Suprapubic skin (tissue), 3 donors: ENCODE measurements at regions not wholly inside any gene's neighbourhood (a gene's known extent, or its start where the extent isn't known, plus 50 kb on each side); places are given as distances from the start of the nearest gene placed in this dataset.

Experiments
- CTCF ChIP-seq, 2 donors: fragments of 200-600 bp in 1 of 2; fragments of 450-650 bp in 1 of 2; sonication (generic) in 1 of 2; IDR thresholded peaks; one replicate each; pipeline ENCODE4 v1.5.1; 2016 to 2019; ENCODE audit warnings: antibody characterized with exemption in 2 of 2, mild to moderate bottlenecking in 1 of 2, moderate library complexity in 1 of 2
- POLR2A ChIP-seq, 2 donors: fragments of 450-650 bp; IDR thresholded peaks; one replicate each; pipeline ENCODE4 v1.6.1; 2017; ENCODE audit warnings: antibody characterized with exemption in 2 of 2, mild to moderate bottlenecking in 2 of 2, moderate library complexity in 2 of 2

GRCh38 chr6:18663011-18663410 is 275.9 kb downstream of the RNF144B start:
- TF ChIP-seq CTCF (IDR thresholded peaks at IDR 0.05), result no peak
- no peak for TF ChIP-seq POLR2A (IDR thresholded peaks at IDR 0.05)
